Endothelial cell of umbilical vein (primary cell): ENCODE measurements at regions not wholly inside any gene's neighbourhood (a gene's known extent, or its start where the extent isn't known, plus 50 kb on each side); places are given as distances from the start of the nearest gene placed in this dataset.
"Not testable (repeated sequence)": the region's sequence is repeated elsewhere in the genome, so short reads cannot be mapped to it uniquely, and the experiment has no call there.

Source experiments
- BruUV-seq: library from RNA; stranded (reverse); fragments of 400-500 nt; replicated peaks from 2 replicates; lab custom pipeline; 2021; lab: Mats Ljungman, UMichigan
- CTCF ChIA-PET: fragments of 300-600, 350-600 bp; sonication (Branson Sonifier 250); formaldehyde crosslinking; loops from one replicate; lab custom pipeline; 2021; ENCODE audit warnings: antibody characterized with exemption, inconsistent platforms; lab: Charles Lee
- POLR2A ChIA-PET: fragments of 300-600, 350-600 bp; sonication (Branson Sonifier 250); formaldehyde crosslinking; loops from one replicate; lab custom pipeline; 2021; ENCODE audit warnings: antibody characterized with exemption, inconsistent platforms; lab: Charles Lee
- DNase-seq: peaks from one replicate; pipeline ENCODE4 v3.0.0-alpha.2; 2011; ENCODE audit warnings: low read depth, low spot score
- FAIRE-seq: peaks from 2 replicates; lab custom pipeline; 2011; peaks lifted over from hg19 to GRCh38; lab: Jason Lieb, UNC
- H2AFZ ChIP-seq: 2 replicates; pipeline ENCODE4 v1.6.0; 2012; ENCODE audit warnings: low read depth, low read length, control low read depth, inconsistent platforms
- H3K27ac ChIP-seq: 2 replicates; pipeline ENCODE4 v1.5.1; 2011; ENCODE audit warnings: low read depth, mild to moderate bottlenecking, control low read depth, low read length, moderate library complexity; ENCODE audit not compliant: insufficient read depth
- H3K27me3 ChIP-seq, 2 experiments: 2 replicates each; pipeline versions ENCODE4 v1.6.0 to v1.6.1; 2011; ENCODE audit warnings: low read length in 2 of 2, mixed read lengths in 1 of 2; ENCODE audit not compliant: control insufficient read depth in 2 of 2, insufficient read depth in 2 of 2
- H3K36me3 ChIP-seq, 2 experiments: 2 replicates in 1 of 2; 3 replicates in 1 of 2; pipeline ENCODE4 v1.5.1; 2011; ENCODE audit warnings: low read length in 2 of 2, mild to moderate bottlenecking in 1 of 2, moderate library complexity in 1 of 2; ENCODE audit not compliant: control insufficient read depth in 2 of 2, insufficient read depth in 2 of 2; ENCODE audit errors: extremely low read depth in 1 of 2
- H3K4me1 ChIP-seq: 3 replicates; pipeline ENCODE4 v1.5.1; 2011; ENCODE audit warnings: mild to moderate bottlenecking, low read length; ENCODE audit not compliant: control insufficient read depth, insufficient read depth; ENCODE audit errors: extremely low read depth
- H3K4me2 ChIP-seq: 2 replicates; pipeline ENCODE4 v1.6.1; 2011; ENCODE audit warnings: low read length, control low read depth, mixed read lengths; ENCODE audit not compliant: insufficient read depth
- H3K4me3 ChIP-seq, 3 experiments: fragments of 200-600 bp in 1 of 3; sonication (generic), shearing (Covaris generic) in 1 of 3; replicated peaks in 1 of 3; 2 replicates each; pipeline ENCODE4 v1.5.1; 2011 to 2016; ENCODE audit warnings: control low read depth in 3 of 3, low read length in 3 of 3, mild to moderate bottlenecking in 2 of 3, inconsistent platforms in 1 of 3, low read depth in 1 of 3, moderate library complexity in 1 of 3; ENCODE audit not compliant: insufficient read depth in 1 of 3
- H3K79me2 ChIP-seq: 2 replicates; pipeline ENCODE4 v1.6.0; 2012; ENCODE audit warnings: low read length, inconsistent platforms; ENCODE audit not compliant: control insufficient read depth, insufficient read depth
- H3K9ac ChIP-seq: replicated peaks from 2 replicates; pipeline ENCODE3; 2011; ENCODE audit warnings: low read length, control low read depth; ENCODE audit not compliant: insufficient read depth; ENCODE audit errors: extremely low read depth
- H3K9me1 ChIP-seq: replicated peaks from 3 replicates; pipeline ENCODE4 v1.6.0; 2011; ENCODE audit warnings: mild to moderate bottlenecking, low read length; ENCODE audit not compliant: control insufficient read depth, insufficient read depth; ENCODE audit errors: extremely low read depth
- H3K9me3 ChIP-seq: replicated peaks from 2 replicates; pipeline ENCODE4 v1.5.1; 2012; ENCODE audit warnings: low read length, inconsistent platforms; ENCODE audit not compliant: control insufficient read depth, insufficient read depth
- H4K20me1 ChIP-seq: replicated peaks from 2 replicates; pipeline ENCODE3; 2011; ENCODE audit warnings: mild to moderate bottlenecking, low read length; ENCODE audit not compliant: control insufficient read depth, insufficient read depth; ENCODE audit errors: extremely low read depth
- CTCF ChIP-seq, 2 donors: IDR thresholded peaks; 1 replicate in 1 of 2; 2 replicates in 1 of 2; pipeline ENCODE4 v1.5.1; 2011; ENCODE audit warnings: low read length in 2 of 2, mild to moderate bottlenecking in 2 of 2, moderate library complexity in 2 of 2, control low read depth in 1 of 2, inconsistent platforms in 1 of 2, low read depth in 1 of 2; ENCODE audit not compliant: insufficient read depth in 1 of 2; ENCODE audit errors: extremely low read depth in 1 of 2
- EZH2 ChIP-seq: IDR thresholded peaks from 2 replicates; pipeline ENCODE4 v1.6.1; 2012; ENCODE audit warnings: borderline replicate concordance, low read depth, mild to moderate bottlenecking, moderate library complexity, low read length, inconsistent platforms; ENCODE audit not compliant: severe bottlenecking
- FOS ChIP-seq: IDR thresholded peaks from 2 replicates; pipeline ENCODE4 v1.6.1; 2011; ENCODE audit warnings: mild to moderate bottlenecking, low read length, moderate library complexity, borderline replicate concordance; ENCODE audit not compliant: insufficient read depth
- JUN ChIP-seq: IDR thresholded peaks from 2 replicates; pipeline ENCODE4 v1.6.1; 2011; ENCODE audit warnings: borderline replicate concordance, low read depth; ENCODE audit not compliant: insufficient read length, insufficient read depth
- MAX ChIP-seq: IDR thresholded peaks from 2 replicates; pipeline ENCODE4 v1.6.1; 2011; ENCODE audit not compliant: insufficient read depth, insufficient read length
- MYC ChIP-seq: IDR thresholded peaks from one replicate; pipeline ENCODE4 v1.6.1; 2011; ENCODE audit warnings: mild to moderate bottlenecking, low read depth, low read length
- POLR2AphosphoS5 ChIP-seq: IDR thresholded peaks from 2 replicates; pipeline ENCODE4 v1.6.1; 2012; ENCODE audit warnings: low read depth, mild to moderate bottlenecking, control low read depth, low read length, moderate library complexity; ENCODE audit not compliant: insufficient read depth
- dilution Hi-C: fragments of 300-500 bp; cut with MboI; formaldehyde crosslinking; loops from one replicate; pipeline ENCODE4 v1.15.0; 2019; ENCODE audit warnings: low sequenced_read_pairs; ENCODE audit not compliant: extremely low pct_ligation_motif_present
- intact Hi-C: fragments of 100-400 bp; cut with micrococcal nuclease; formaldehyde crosslinking; loops from one replicate; pipeline ENCODE4 v1.10.0; 2022

GRCh38 chr14:48229091-48229490 lies 553.7 kb upstream of the MDGA2 start:
- intact Hi-C loops, result no loop called here
- Histone ChIP-seq H3K79me2 (no peaks in the 10 kb centered on the region), H3K9me3 (peaks cover 2% of the 10 kb centered on the region), H3K9me1 (no peaks in the 10 kb centered on the region), H3K27me3 (no peaks in the 10 kb centered on the region), H3K4me1 (no peaks in the 10 kb centered on the region), H3K4me2 (no peak overlapping the region), H2AFZ (no peak overlapping the region), H3K9ac (no peak overlapping the region), H4K20me1 (no peaks in the 10 kb centered on the region), H3K27ac (no peak overlapping the region), H3K36me3 (no peaks in the 10 kb centered on the region), H3K4me3 (no peak overlapping the region)
- no peak for TF ChIP-seq EZH2
- TF ChIP-seq FOS, result no peak
- TF ChIP-seq POLR2AphosphoS5, result no peak
- TF ChIP-seq MAX, result no peak
- no peak for TF ChIP-seq JUN
- DNase-seq (no peak), FAIRE-seq (no peak)
- ChIA-PET POLR2A (no interaction called here), CTCF (no interaction called here)
- no TSS peak for BruUV-seq
- dilution Hi-C loops, result no loop called here

GRCh38 chr14:48193893-48194292 lies 518.5 kb upstream of the MDGA2 start:
- TF ChIP-seq FOS (no peak), MYC (no peak), JUN (no peak), POLR2AphosphoS5 (no peak), CTCF (IDR thresholded peaks at IDR 0.05; ENCODE audit: extremely low read depth in 1 of 2, insufficient read depth in 1 of 2, low read depth in 1 of 2, low read length in 2 of 2) (no peak)
- Histone ChIP-seq H3K4me1 (no peaks in the 10 kb centered on the region), H3K27ac (no peak overlapping the region), H2AFZ (no peak overlapping the region), H3K4me2 (no peak overlapping the region), H4K20me1 (no peaks in the 10 kb centered on the region), H3K9me3 (no peaks in the 10 kb centered on the region), H3K27me3 (no peaks in the 10 kb centered on the region), H3K79me2 (no peaks in the 10 kb centered on the region), H3K9me1 (no peaks in the 10 kb centered on the region), H3K9ac (no peak overlapping the region), H3K36me3 (no peaks in the 10 kb centered on the region), H3K4me3 (no peak overlapping the region)
- no TSS peak for BruUV-seq
- ChIA-PET CTCF (no interaction called here), POLR2A (no interaction called here)
- dilution Hi-C loops, result no loop called here
- intact Hi-C loops, result no loop called here
- DNase-seq, result no peak
- no peak for FAIRE-seq

GRCh38 chr14:48149624-48150023 lies 474.2 kb upstream of the MDGA2 start:
- CTCF ChIA-PET, dilution Hi-C loops: not testable (repeated sequence)

More at GRCh38 chr14:48149624-48150023, 474.2 kb upstream of the MDGA2 start:
- BruUV-seq, FAIRE-seq, H3K4me1 ChIP-seq, intact Hi-C loops, H4K20me1 ChIP-seq, H3K9me3 ChIP-seq, H2AFZ ChIP-seq, H3K4me2 ChIP-seq, H3K27me3 ChIP-seq, H3K27ac ChIP-seq, H3K9me1 ChIP-seq, H3K79me2 ChIP-seq, H3K9ac ChIP-seq, H3K36me3 ChIP-seq, DNase-seq, POLR2A ChIA-PET, H3K4me3 ChIP-seq: not testable (repeated sequence)
